Esophagus muscularis mucosa (tissue), 4 donors: ENCODE measurements at regions not wholly inside any gene's neighbourhood (a gene's known extent, or its start where the extent isn't known, plus 50 kb on each side); places are given as distances from the start of the nearest gene placed in this dataset.
"Not testable (repeated sequence)": the region's sequence is repeated elsewhere in the genome, so short reads cannot be mapped to it uniquely, and the experiment has no call there.

Experiments
- DNase-seq: peaks from one replicate; pipeline ENCODE4 v3.0.0-alpha.2; 2017; ENCODE audit errors: extremely low spot score
- H3K27ac ChIP-seq, 4 donors: fragments of 200-600 bp; sonication (generic); replicated peaks in 1 of 4; 1 replicate in 3 of 4; 2 replicates in 1 of 4; pipeline ENCODE4 v1.5.1; 2016 to 2019; ENCODE audit warnings: mild to moderate bottlenecking in 1 of 4
- H3K27me3 ChIP-seq, 4 donors: fragments of 200-600 bp; sonication (generic); one replicate each; pipeline versions ENCODE4 v1.5.1 to v1.6.0; 2016 to 2019
- H3K36me3 ChIP-seq, 4 donors: fragments of 200-600 bp; sonication (generic); one replicate each; pipeline ENCODE4 v1.5.1; 2016 to 2019
- H3K4me1 ChIP-seq, 4 donors: fragments of 200-600 bp; sonication (generic); one replicate each; pipeline ENCODE4 v1.5.1; 2016 to 2019
- H3K4me3 ChIP-seq, 4 donors: fragments of 200-600 bp; sonication (generic); 1 replicate in 2 of 4; 2 replicates in 2 of 4; pipeline ENCODE4 v1.5.1; 2016 to 2019; ENCODE audit warnings: mild to moderate bottlenecking in 4 of 4, moderate library complexity in 1 of 4
- H3K9me3 ChIP-seq, 4 donors: fragments of 200-600 bp; sonication (generic); 1 replicate in 3 of 4; 2 replicates in 1 of 4; pipeline ENCODE4 v1.5.1; 2016 to 2019
- CTCF ChIP-seq, 3 experiments: fragments of 200-600 bp in 2 of 3; fragments of 450-650 bp in 1 of 3; sonication (generic) in 2 of 3; IDR thresholded peaks; one replicate each; pipeline ENCODE4 v1.5.1; 2017 to 2019; ENCODE audit warnings: antibody characterized with exemption in 3 of 3, mild to moderate bottlenecking in 2 of 3, moderate library complexity in 1 of 3
- EP300 ChIP-seq: sonication (generic); formaldehyde crosslinking; IDR thresholded peaks from one replicate; pipeline ENCODE4 v1.6.1; 2017; ENCODE audit warnings: antibody characterized with exemption
- POLR2A ChIP-seq: fragments of 450-650 bp; IDR thresholded peaks from one replicate; pipeline ENCODE4 v1.6.1; 2017; ENCODE audit warnings: antibody characterized with exemption, moderate library complexity, mild to moderate bottlenecking, low read depth
- POLR2AphosphoS5 ChIP-seq, 2 donors: sonication (generic); formaldehyde crosslinking; IDR thresholded peaks; one replicate each; pipeline ENCODE4 v1.6.1; 2017; ENCODE audit warnings: antibody characterized with exemption in 2 of 2
- WGBS: methylation state at CpG from one replicate; pipeline ENCODE4 v1.1.5; 2018; 5-methylcytosine and 5-hydroxymethylcytosine counted together
- intact Hi-C: fragments of 100-400 bp; cut with DNase I; formaldehyde crosslinking; loops from one replicate; pipeline ENCODE4 v1.15.1; 2023

- H3K36me3 ChIP-seq, H3K4me1 ChIP-seq, H3K27me3 ChIP-seq, H3K27ac ChIP-seq, H3K4me3 ChIP-seq, DNase-seq, intact Hi-C loops, H3K9me3 ChIP-seq: not testable (repeated sequence)
- WGBS, result 87% methylated on average over 9 of the region's 10 CpGs
Measured at GRCh38 chrX:140633105-140633504, 76.5 kb upstream of the LINC00632 start.

- H3K36me3 ChIP-seq, result no peaks in the 10 kb centered on the region
- no peaks in the 10 kb centered on the region for H3K9me3 ChIP-seq
- no peaks in the 10 kb centered on the region for H3K27me3 ChIP-seq
- TF ChIP-seq EP300 (no peak), POLR2AphosphoS5 (IDR thresholded peaks at IDR 0.05) (no peak), CTCF (IDR thresholded peaks at IDR 0.05) (no peak), POLR2A (no peak)
- no peak overlapping the region for H3K4me3 ChIP-seq
- intact Hi-C loops, result no loop called here
- no peak overlapping the region for H3K27ac ChIP-seq
- DNase-seq, result no peak
- H3K4me1 ChIP-seq, result no peaks in the 10 kb centered on the region
Measured at GRCh38 chrX:140608111-140608510, 101.4 kb upstream of the LINC00632 start.

- Histone ChIP-seq H3K4me3 (no peak overlapping the region), H3K27ac (no peak overlapping the region), H3K36me3 (no peaks in the 10 kb centered on the region), H3K9me3 (no peaks in the 10 kb centered on the region), H3K4me1 (no peaks in the 10 kb centered on the region), H3K27me3 (no peaks in the 10 kb centered on the region)
- WGBS, result 72% methylated on average over 3 of the region's 3 CpGs
- intact Hi-C loops, result no loop called here
- no peak for TF ChIP-seq EP300
- TF ChIP-seq CTCF (IDR thresholded peaks at IDR 0.05), result no peak
- TF ChIP-seq POLR2A, result no peak
- TF ChIP-seq POLR2AphosphoS5 (IDR thresholded peaks at IDR 0.05), result no peak
- no peak for DNase-seq
Measured at GRCh38 chrX:140602140-140602539, 97.3 kb upstream of the SOX3 start.

- DNase-seq, result no peak
- no peaks in the 10 kb centered on the region for H3K36me3 ChIP-seq
- intact Hi-C loops, result no loop called here
- H3K27ac ChIP-seq, result no peak overlapping the region
- 85% methylated on average over 3 of the region's 3 CpGs for WGBS
- no peak overlapping the region for H3K4me3 ChIP-seq
- no peaks in the 10 kb centered on the region for H3K9me3 ChIP-seq
- no peaks in the 10 kb centered on the region for H3K27me3 ChIP-seq
- H3K4me1 ChIP-seq, result no peaks in the 10 kb centered on the region
- TF ChIP-seq POLR2AphosphoS5 (IDR thresholded peaks at IDR 0.05), result no peak
- TF ChIP-seq CTCF (IDR thresholded peaks at IDR 0.05), result no peak
- no peak for TF ChIP-seq POLR2A
- TF ChIP-seq EP300, result no peak
Measured at GRCh38 chrX:140599851-140600250, 95.0 kb upstream of the SOX3 start.

GRCh38 chrX:140589657-140590056 is 84.8 kb upstream of the SOX3 start:
- no peaks in the 10 kb centered on the region for H3K27me3 ChIP-seq
- WGBS, result 89% methylated on average over 2 of the region's 2 CpGs
- no peaks in the 10 kb centered on the region for H3K4me1 ChIP-seq
- TF ChIP-seq POLR2AphosphoS5 (IDR thresholded peaks at IDR 0.05) (no peak), POLR2A (no peak), CTCF (IDR thresholded peaks at IDR 0.05) (no peak), EP300 (no peak)
- intact Hi-C loops, result loop anchor here (2.0 kb wide), 1 partner anchor 21 kb away; no protein-coding TSS in a partner anchor
- no peaks in the 10 kb centered on the region for H3K9me3 ChIP-seq
- no peak for DNase-seq
- H3K36me3 ChIP-seq, result no peaks in the 10 kb centered on the region
- no peak overlapping the region for H3K27ac ChIP-seq
- H3K4me3 ChIP-seq, result no peak overlapping the region
